Hepatocyte (in vitro differentiated cells): ENCODE measurements at regions not wholly inside any gene's neighbourhood (a gene's known extent, or its start where the extent isn't known, plus 50 kb on each side); places are given as distances from the start of the nearest gene placed in this dataset.

Experiments used
- DNase-seq: peaks from one replicate; pipeline ENCODE4 v3.0.0-alpha.2; 2016; ENCODE audit warnings: low spot score
- H2AFZ ChIP-seq: fragments of 200-600 bp; sonication (generic); 2 replicates; pipeline ENCODE4 v1.6.0; 2016; ENCODE audit warnings: antibody characterized with exemption, mild to moderate bottlenecking
- H3K27ac ChIP-seq: fragments of 200-600 bp; sonication (generic); 2 replicates; pipeline ENCODE4 v1.5.1; 2016; ENCODE audit warnings: mild to moderate bottlenecking
- H3K27me3 ChIP-seq: fragments of 200-600 bp; sonication (generic); 2 replicates; pipeline ENCODE4 v1.6.1; 2016
- H3K36me3 ChIP-seq: fragments of 200-600 bp; sonication (generic); replicated peaks from 2 replicates; pipeline ENCODE4 v1.5.1; 2016; ENCODE audit warnings: low read depth; ENCODE audit not compliant: insufficient read depth
- H3K4me1 ChIP-seq: fragments of 200-600 bp; sonication (generic); 2 replicates; pipeline ENCODE4 v1.5.1; 2016; ENCODE audit warnings: mild to moderate bottlenecking, moderate library complexity; ENCODE audit not compliant: insufficient read depth
- H3K4me2 ChIP-seq: fragments of 200-600 bp; sonication (generic); 2 replicates; pipeline ENCODE4 v1.6.0; 2016
- H3K4me3 ChIP-seq: fragments of 200-600 bp; sonication (generic); 2 replicates; pipeline ENCODE4 v1.5.1; 2016; ENCODE audit warnings: mild to moderate bottlenecking
- H3K79me2 ChIP-seq: fragments of 200-600 bp; sonication (generic); 2 replicates; pipeline ENCODE4 v1.6.0; 2017; ENCODE audit warnings: mild to moderate bottlenecking
- H3K9me2 ChIP-seq: fragments of 200-600 bp; sonication (generic); replicated peaks from 2 replicates; pipeline ENCODE4 v1.6.0; 2017; ENCODE audit warnings: mild to moderate bottlenecking; ENCODE audit not compliant: insufficient read depth
- H3K9me3 ChIP-seq: fragments of 200-600 bp; sonication (generic); 2 replicates; pipeline ENCODE4 v1.5.1; 2016; ENCODE audit warnings: low read depth, mild to moderate bottlenecking
- H4K20me1 ChIP-seq: fragments of 200-600 bp; sonication (generic); 2 replicates; pipeline ENCODE4 v1.6.0; 2016; ENCODE audit warnings: mild to moderate bottlenecking; ENCODE audit not compliant: insufficient read depth, poor library complexity, severe bottlenecking
- EZH2 ChIP-seq: fragments of 200-600 bp; sonication (generic); IDR thresholded peaks from 2 replicates; pipeline ENCODE4 v1.6.1; 2016; ENCODE audit warnings: antibody characterized with exemption, mild to moderate bottlenecking, borderline replicate concordance
- EZH2phosphoT487 ChIP-seq: fragments of 200-600 bp; sonication (generic); IDR thresholded peaks from one replicate; pipeline ENCODE4 v1.6.1; 2018; ENCODE audit warnings: antibody characterized with exemption, mild to moderate bottlenecking, low read depth, moderate library complexity; ENCODE audit not compliant: unreplicated experiment, severe bottlenecking
- WGBS: methylation state at CpG from one replicate; pipeline ENCODE4 v1.1.6; 2016; ENCODE audit warnings: low lambda C conversion rate; ENCODE audit errors: missing lambda C conversion rate; 5-methylcytosine and 5-hydroxymethylcytosine counted together
- TF ChIP-seq, protein P1 (sequence below): fragments of 200-600 bp; sonication (generic); IDR thresholded peaks from 2 replicates; pipeline ENCODE4 v1.5.1; 2016; ENCODE audit warnings: antibody characterized with exemption, mild to moderate bottlenecking; ENCODE audit not compliant: poor library complexity

DNA sequence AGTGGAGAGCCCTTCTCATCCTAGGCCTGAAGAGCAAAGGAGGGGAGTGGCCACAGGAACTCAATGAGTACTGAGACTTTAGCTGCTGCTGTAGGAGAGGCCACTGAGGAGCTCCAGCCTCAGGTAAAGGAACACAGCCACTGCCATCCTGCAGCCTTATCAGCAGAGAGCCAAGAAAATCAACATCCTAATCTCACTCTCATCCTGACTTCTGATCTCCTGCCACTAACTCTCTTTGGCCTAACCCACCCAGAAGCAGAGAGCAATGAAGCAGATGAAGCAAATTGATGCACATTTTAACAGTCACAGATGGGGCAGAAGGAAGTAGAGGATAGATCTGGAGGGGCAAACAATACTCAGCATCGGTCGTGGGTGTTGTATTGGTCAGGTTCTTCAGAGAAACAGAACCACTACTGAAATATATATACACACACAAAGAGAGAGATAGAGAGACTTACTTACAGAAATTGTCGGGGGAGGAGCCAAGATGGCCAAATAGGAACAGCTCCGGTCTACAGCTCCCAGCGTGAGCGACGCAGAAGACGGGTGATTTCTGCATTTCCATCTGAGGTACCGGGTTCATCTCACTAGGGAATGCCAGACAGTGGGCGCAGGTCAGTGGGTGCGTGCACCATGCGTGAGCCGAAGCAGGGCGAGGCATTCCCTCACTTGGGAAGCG lies 297.6 kb downstream of the MTERF1 start:
- Histone ChIP-seq H3K9me2 (no peaks in the 10 kb centered on the region), H4K20me1 (no peaks in the 10 kb centered on the region), H3K4me2 (no peak overlapping the region), H3K36me3 (no peaks in the 10 kb centered on the region), H3K79me2 (no peaks in the 10 kb centered on the region), H3K27me3 (no peaks in the 10 kb centered on the region), H3K4me1 (no peaks in the 10 kb centered on the region), H3K27ac (no peak overlapping the region), H3K4me3 (no peak overlapping the region), H2AFZ (no peak overlapping the region), H3K9me3 (no peaks in the 10 kb centered on the region)
- peak; percentile 21 for DNase-seq
- TF ChIP-seq, protein P1, sequence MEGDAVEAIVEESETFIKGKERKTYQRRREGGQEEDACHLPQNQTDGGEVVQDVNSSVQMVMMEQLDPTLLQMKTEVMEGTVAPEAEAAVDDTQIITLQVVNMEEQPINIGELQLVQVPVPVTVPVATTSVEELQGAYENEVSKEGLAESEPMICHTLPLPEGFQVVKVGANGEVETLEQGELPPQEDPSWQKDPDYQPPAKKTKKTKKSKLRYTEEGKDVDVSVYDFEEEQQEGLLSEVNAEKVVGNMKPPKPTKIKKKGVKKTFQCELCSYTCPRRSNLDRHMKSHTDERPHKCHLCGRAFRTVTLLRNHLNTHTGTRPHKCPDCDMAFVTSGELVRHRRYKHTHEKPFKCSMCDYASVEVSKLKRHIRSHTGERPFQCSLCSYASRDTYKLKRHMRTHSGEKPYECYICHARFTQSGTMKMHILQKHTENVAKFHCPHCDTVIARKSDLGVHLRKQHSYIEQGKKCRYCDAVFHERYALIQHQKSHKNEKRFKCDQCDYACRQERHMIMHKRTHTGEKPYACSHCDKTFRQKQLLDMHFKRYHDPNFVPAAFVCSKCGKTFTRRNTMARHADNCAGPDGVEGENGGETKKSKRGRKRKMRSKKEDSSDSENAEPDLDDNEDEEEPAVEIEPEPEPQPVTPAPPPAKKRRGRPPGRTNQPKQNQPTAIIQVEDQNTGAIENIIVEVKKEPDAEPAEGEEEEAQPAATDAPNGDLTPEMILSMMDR: no peak
- TF ChIP-seq EZH2phosphoT487 (no peak), EZH2 (no peak)
- WGBS: 86% methylated on average over 15 of the region's 15 CpGs

DNA sequence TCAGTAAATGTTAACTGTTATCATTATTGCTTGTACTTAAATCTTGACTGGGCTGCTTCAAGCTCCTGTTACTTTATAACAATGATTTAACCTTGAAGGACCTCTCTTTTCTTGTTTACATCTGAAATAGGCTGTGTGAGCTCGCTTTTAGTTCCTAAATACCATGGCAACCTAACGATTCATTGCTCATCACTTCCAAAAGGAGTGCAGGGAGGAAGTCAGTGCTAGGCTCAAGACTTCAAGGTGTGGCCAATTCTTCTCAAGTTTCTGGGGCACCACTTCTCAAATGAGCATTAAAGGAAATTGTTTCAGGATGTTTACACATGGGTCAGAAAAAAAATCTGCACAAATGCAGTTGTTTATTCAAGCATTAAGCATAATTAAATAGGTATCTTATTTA lies 284.2 kb downstream of the MTERF1 start:
- Histone ChIP-seq H3K4me3 (no peak overlapping the region), H3K9me2 (no peaks in the 10 kb centered on the region), H3K4me1 (no peaks in the 10 kb centered on the region), H4K20me1 (no peaks in the 10 kb centered on the region), H3K27me3 (no peaks in the 10 kb centered on the region), H3K9me3 (no peaks in the 10 kb centered on the region), H3K27ac (no peak overlapping the region), H2AFZ (no peak overlapping the region), H3K4me2 (no peak overlapping the region), H3K79me2 (no peaks in the 10 kb centered on the region), H3K36me3 (no peaks in the 10 kb centered on the region)
- DNase-seq: no peak
- TF ChIP-seq EZH2phosphoT487 (no peak), EZH2 (no peak)
- TF ChIP-seq, protein P1: no peak
- 32% methylated on average over 2 of the region's 2 CpGs for WGBS

DNA sequence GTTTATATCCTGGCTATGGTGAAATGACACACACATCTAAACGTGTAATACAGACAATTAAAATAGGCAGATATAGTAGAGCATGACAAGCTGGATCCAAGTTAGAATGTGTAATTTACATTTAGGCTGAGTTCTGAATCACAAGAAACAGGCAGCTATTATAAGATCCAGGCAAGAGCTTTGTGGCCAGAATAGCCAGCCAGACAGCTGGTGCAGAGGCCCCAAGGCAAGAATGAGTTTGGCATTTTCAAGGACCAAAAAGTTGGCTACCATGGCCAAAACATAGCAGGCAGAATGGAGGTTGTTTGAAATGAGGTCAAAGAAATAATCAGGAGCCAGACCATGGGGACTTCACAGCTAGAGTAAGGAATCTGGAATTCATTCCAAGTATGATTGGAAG lies 281.7 kb downstream of the MTERF1 start:
- WGBS: 88% methylated on average over 1 of the region's 1 CpG
- TF ChIP-seq EZH2 (no peak), EZH2phosphoT487 (no peak)
- TF ChIP-seq, protein P1: no peak
- no peaks in the 10 kb centered on the region for H3K9me2 ChIP-seq
- no peaks in the 10 kb centered on the region for H4K20me1 ChIP-seq
- no peak overlapping the region for H3K27ac ChIP-seq
- H3K9me3 ChIP-seq: no peaks in the 10 kb centered on the region
- no peak for DNase-seq
- H3K36me3 ChIP-seq: no peaks in the 10 kb centered on the region
- H3K79me2 ChIP-seq: no peaks in the 10 kb centered on the region
- no peaks in the 10 kb centered on the region for H3K4me1 ChIP-seq
- no peak overlapping the region for H2AFZ ChIP-seq
- H3K27me3 ChIP-seq: no peaks in the 10 kb centered on the region
- H3K4me3 ChIP-seq: no peak overlapping the region
- H3K4me2 ChIP-seq: no peak overlapping the region

DNA sequence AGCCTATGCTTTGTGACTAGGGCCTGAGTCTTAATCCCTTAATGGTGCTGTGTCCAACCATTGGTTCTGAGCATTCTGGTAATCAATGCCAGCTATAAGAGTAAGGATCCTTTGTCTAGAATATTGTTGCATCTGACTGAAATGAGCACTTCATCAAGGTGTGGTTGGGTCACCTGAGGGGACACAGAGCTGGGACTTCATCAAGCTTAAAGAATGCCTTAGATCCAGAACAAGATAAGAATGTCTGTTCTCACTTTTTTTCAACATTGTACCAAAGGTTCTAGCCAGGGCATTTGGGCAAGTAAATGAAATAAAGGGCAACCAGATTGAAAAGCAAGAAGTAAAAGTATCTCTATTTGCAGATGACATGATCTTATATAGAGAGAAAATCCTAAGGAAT lies 280.4 kb downstream of the MTERF1 start:
- no peaks in the 10 kb centered on the region for H3K79me2 ChIP-seq
- H4K20me1 ChIP-seq: no peaks in the 10 kb centered on the region
- no peaks in the 10 kb centered on the region for H3K27me3 ChIP-seq
- H3K36me3 ChIP-seq: no peaks in the 10 kb centered on the region
- no peaks in the 10 kb centered on the region for H3K9me2 ChIP-seq
- no peak overlapping the region for H3K4me3 ChIP-seq
- H2AFZ ChIP-seq: no peak overlapping the region
- H3K4me1 ChIP-seq: no peaks in the 10 kb centered on the region
- TF ChIP-seq EZH2: no peak
- TF ChIP-seq EZH2phosphoT487: no peak
- TF ChIP-seq, protein P1: no peak
- H3K9me3 ChIP-seq: no peaks in the 10 kb centered on the region
- no peak overlapping the region for H3K27ac ChIP-seq
- DNase-seq: no peak
- no peak overlapping the region for H3K4me2 ChIP-seq
